ENCODE measurements at regions not wholly inside any gene's neighbourhood (a gene's known extent, or its start where the extent isn't known, plus 50 kb on each side); places are given as distances from the start of the nearest gene placed in this dataset.

- H3K9me3 ChIP-seq (replicated peaks; ENCODE audit: control insufficient read depth, insufficient read depth, low read length): no peaks in the 10 kb centered on the region
These were observed 1076.1 kb upstream of the ADGRB3 start for GRCh38 chr6:67558985-67559384.

More at GRCh38 chr6:67558985-67559384, 1076.1 kb upstream of the ADGRB3 start:
- no peak for TF ChIP-seq MAX (IDR thresholded peaks at IDR 0.05; ENCODE audit: insufficient read depth, insufficient read length)
- TF ChIP-seq JUN (IDR thresholded peaks at IDR 0.05; ENCODE audit: borderline replicate concordance, insufficient read depth, insufficient read length, low read depth): no peak
- no peak for TF ChIP-seq EZH2 (IDR thresholded peaks at IDR 0.05; ENCODE audit: borderline replicate concordance, low read depth, low read length, severe bottlenecking)
- no peak for TF ChIP-seq CTCF (IDR thresholded peaks at IDR 0.05; ENCODE audit: extremely low read depth in 1 of 2, insufficient read depth in 1 of 2, low read depth in 1 of 2, low read length in 2 of 2)
- no peak for TF ChIP-seq POLR2A (IDR thresholded peaks at IDR 0.05; ENCODE audit: low read depth, low read length)
- no peak for TF ChIP-seq MYC (IDR thresholded peaks at IDR 0.05; ENCODE audit: low read depth, low read length)
- no peak for TF ChIP-seq POLR2AphosphoS5 (IDR thresholded peaks at IDR 0.05; ENCODE audit: insufficient read depth, low read depth, low read length)
- H3K9ac ChIP-seq (replicated peaks; ENCODE audit: extremely low read depth, insufficient read depth, low read length): no peak overlapping the region
- H3K4me2 ChIP-seq (ENCODE audit: insufficient read depth, low read length): no peak overlapping the region
- H3K27me3 ChIP-seq (ENCODE audit: control insufficient read depth in 2 of 2, insufficient read depth in 2 of 2, low read length in 2 of 2): no peaks in the 10 kb centered on the region
- H4K20me1 ChIP-seq (replicated peaks; ENCODE audit: control insufficient read depth, extremely low read depth, insufficient read depth, low read length): no peaks in the 10 kb centered on the region
- H3K9me1 ChIP-seq (replicated peaks; ENCODE audit: control insufficient read depth, extremely low read depth, insufficient read depth, low read length): no peaks in the 10 kb centered on the region
- peak; percentile 2 for DNase-seq (ENCODE audit: low read depth, low spot score)
- intact Hi-C loops (cut with micrococcal nuclease): no loop called here
- H3K36me3 ChIP-seq (ENCODE audit: control insufficient read depth in 2 of 2, extremely low read depth in 1 of 2, insufficient read depth in 2 of 2, low read length in 2 of 2): no peaks in the 10 kb centered on the region
- dilution Hi-C loops (cut with MboI; ENCODE audit: extremely low pct_ligation_motif_present, low sequenced_read_pairs): no loop called here
- H2AFZ ChIP-seq (ENCODE audit: low read depth, low read length): no peak overlapping the region
- FAIRE-seq: no peak
- H3K27ac ChIP-seq (ENCODE audit: insufficient read depth, low read depth, low read length): no peak overlapping the region
- H3K79me2 ChIP-seq (ENCODE audit: control insufficient read depth, insufficient read depth, low read length): no peaks in the 10 kb centered on the region
- BruUV-seq (replicated peaks): no TSS peak
- ChIA-PET CTCF (no interaction called here), POLR2A (no interaction called here)
- H3K4me1 ChIP-seq (ENCODE audit: control insufficient read depth, extremely low read depth, insufficient read depth, low read length): no peaks in the 10 kb centered on the region
- no peak overlapping the region for H3K4me3 ChIP-seq (replicated peaks in 1 of 3; ENCODE audit: insufficient read depth in 1 of 3, low read depth in 1 of 3, low read length in 3 of 3)

Data from endothelial cell of umbilical vein (primary cell).